Right lobe of liver (tissue), 4 donors: ENCODE measurements at regions not wholly inside any gene's neighbourhood (a gene's known extent, or its start where the extent isn't known, plus 50 kb on each side); places are given as distances from the start of the nearest gene placed in this dataset.

Experiments
- CTCF ChIP-seq, 4 donors: fragments of 200-600 bp in 3 of 4; fragments of 450-650 bp in 1 of 4; IDR thresholded peaks; one replicate each; pipeline versions ENCODE4 v1.5.1 to v1.8.0; 2016 to 2022; ENCODE audit warnings: antibody characterized with exemption in 4 of 4, mild to moderate bottlenecking in 2 of 4
- POLR2A ChIP-seq: fragments of 450-650 bp; IDR thresholded peaks from one replicate; pipeline ENCODE4 v1.6.1; 2017; ENCODE audit warnings: antibody characterized with exemption, mild to moderate bottlenecking
- donor health status: DM: no; HTN: no; CAD: no.
- donor health status: DM: no; HTN: no; CAD: no.
- donor health status: DM: no; HTN: yes; CAD: no.

- TF ChIP-seq POLR2A, result no peak
- TF ChIP-seq CTCF (IDR thresholded peaks at IDR 0.05), result no peak
Measured at GRCh38 chrX:47771473-47771872, 65.2 kb upstream of the ZNF81 start.
